ENCODE measurements at regions not wholly inside any gene's neighbourhood (a gene's known extent, or its start where the extent isn't known, plus 50 kb on each side); places are given as distances from the start of the nearest gene placed in this dataset.

DNA sequence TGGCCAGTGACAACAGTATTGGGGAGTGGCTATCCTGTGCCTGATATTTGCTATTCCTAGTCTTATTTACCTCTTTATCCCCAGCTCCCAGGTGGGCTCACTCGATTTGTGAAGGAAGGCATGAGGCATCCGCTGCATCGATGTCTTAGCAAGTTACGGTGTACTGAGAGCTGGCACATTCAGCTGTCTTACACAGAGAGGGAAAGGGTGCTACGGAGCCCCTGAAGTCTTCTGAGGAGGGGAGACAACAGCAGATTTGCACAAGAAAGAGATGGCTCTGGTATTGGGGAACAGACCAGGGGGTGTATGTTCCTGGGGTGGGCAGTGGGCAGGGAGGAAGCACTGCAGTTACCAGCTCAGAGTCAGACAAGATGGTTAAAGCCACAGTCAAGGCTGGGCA, 172.6 kb downstream of the FGF18 start:
- TF ChIP-seq CTCF (IDR thresholded peaks at IDR 0.05): no peak
- no peak for TF ChIP-seq POLR2A (IDR thresholded peaks at IDR 0.05)
- TF ChIP-seq EP300 (IDR thresholded peaks at IDR 0.05): no peak
